ENCODE measurements at regions not wholly inside any gene's neighbourhood (a gene's known extent, or its start where the extent isn't known, plus 50 kb on each side); places are given as distances from the start of the nearest gene placed in this dataset.

DNA sequence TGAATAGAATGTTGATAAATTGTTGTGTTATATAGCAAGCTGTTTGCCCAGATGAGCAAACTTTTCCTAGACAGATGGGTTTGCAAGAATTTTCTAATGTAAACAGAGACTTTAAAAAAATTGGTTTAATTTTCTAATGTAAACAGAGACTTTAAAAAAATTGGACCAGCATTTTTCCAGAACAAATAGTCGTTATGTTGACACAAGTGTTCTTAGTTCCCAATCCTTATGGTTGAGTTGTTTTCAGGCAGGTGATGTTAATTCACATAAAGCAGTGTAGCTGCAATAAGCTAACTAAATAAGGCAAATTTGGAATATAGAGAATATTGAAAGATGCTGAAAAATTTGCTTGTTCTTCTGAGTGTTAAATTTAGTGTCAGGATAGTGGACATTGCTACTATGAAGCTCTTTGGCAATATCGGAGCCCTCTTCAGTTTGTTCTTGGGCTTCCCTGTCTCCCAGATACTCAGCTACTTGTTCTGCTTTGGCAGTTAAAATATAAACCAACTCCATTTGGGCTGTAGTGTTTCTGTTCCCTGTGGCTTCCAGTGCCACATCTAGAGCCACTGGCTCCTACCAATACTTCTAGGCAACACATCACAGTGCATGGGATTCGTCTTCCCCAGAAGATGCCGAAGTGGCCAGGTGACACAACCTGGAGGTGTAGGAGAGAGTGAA, 105.7 kb downstream of the DYNAP start:
- no peak for DNase-seq
- POLR2A ChIA-PET: no interaction called here

DNA sequence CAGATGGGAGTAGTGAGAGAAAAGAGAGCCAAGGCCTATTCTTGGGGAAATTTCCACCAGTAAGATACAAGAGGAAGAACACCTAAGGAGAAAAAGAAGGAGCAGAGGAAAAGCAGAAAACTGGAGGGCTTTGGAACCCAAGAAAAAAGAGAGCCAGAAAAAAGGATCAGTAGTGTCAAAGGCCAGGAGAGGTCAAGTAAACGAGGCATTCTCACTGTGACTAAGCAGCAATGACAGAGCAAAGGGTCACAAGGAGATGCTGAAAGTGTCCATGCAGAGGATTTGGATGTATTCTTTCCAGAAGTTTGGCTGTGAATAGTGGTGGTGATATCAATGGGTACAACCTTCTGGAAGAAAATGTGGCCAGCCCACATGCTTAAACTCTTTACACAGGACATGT, 109.5 kb downstream of the DYNAP start:
- H3K36me3 Mint-ChIP-seq: no peaks in the 10 kb centered on the region
- peaks cover 0 to 8% of the 10 kb centered on the region in 2 donors for H3K27me3 Mint-ChIP-seq
- POLR2A ChIA-PET: no interaction called here
- Histone ChIP-seq H3K4me3 (ENCODE audit: control insufficient read depth in 1 of 2, extremely low read depth in 1 of 2, low read length in 1 of 2) (no peak overlapping the region), H3K27ac (ENCODE audit: low read length) (no peak overlapping the region), H3K27me3 (replicated peaks in 1 of 2; ENCODE audit: control insufficient read depth in 2 of 2, extremely low read depth in 1 of 2, insufficient read depth in 2 of 2, low read length in 1 of 2) (no peaks in the 10 kb centered on the region), H3K4me1 (ENCODE audit: control insufficient read depth in 1 of 2, extremely low read depth in 1 of 2, insufficient read depth in 2 of 2, low read length in 2 of 2) (no peaks in the 10 kb centered on the region), H3K9me3 (no peaks in the 10 kb centered on the region), H3K36me3 (ENCODE audit: control insufficient read depth in 2 of 2, extremely low read depth in 1 of 2, insufficient read depth in 1 of 2, low read length in 1 of 2) (no peaks in the 10 kb centered on the region)
- 50% methylated on average over 1 of the region's 1 CpG for WGBS (ENCODE audit: insufficient coverage)
- H3K4me3 Mint-ChIP-seq: no peak overlapping the region
- H3K4me1 Mint-ChIP-seq: no peaks in the 10 kb centered on the region
- H3K9me3 Mint-ChIP-seq: no peaks in the 10 kb centered on the region
- H3K27ac Mint-ChIP-seq: no peak overlapping the region
- CTCF ChIA-PET: no interaction called here
- ATAC-seq (replicated peaks in 1 of 4): no peak
- DNase-seq: no peak

More for the DNA sequence above, 105.7 kb downstream of the DYNAP start:
- no peak for ATAC-seq (replicated peaks in 1 of 4)
- no CpG with 5 or more reads among the region's 4 CpGs for WGBS (ENCODE audit: insufficient coverage)
- H3K36me3 Mint-ChIP-seq: no peaks in the 10 kb centered on the region
- H3K4me3 Mint-ChIP-seq: no peak overlapping the region
- Histone ChIP-seq H3K27ac (ENCODE audit: low read length) (no peak overlapping the region), H3K4me1 (ENCODE audit: control insufficient read depth in 1 of 2, extremely low read depth in 1 of 2, insufficient read depth in 2 of 2, low read length in 2 of 2) (no peaks in the 10 kb centered on the region), H3K9me3 (no peaks in the 10 kb centered on the region), H3K4me3 (ENCODE audit: control insufficient read depth in 1 of 2, extremely low read depth in 1 of 2, low read length in 1 of 2) (no peak overlapping the region), H3K27me3 (replicated peaks in 1 of 2; ENCODE audit: control insufficient read depth in 2 of 2, extremely low read depth in 1 of 2, insufficient read depth in 2 of 2, low read length in 1 of 2) (no peaks in the 10 kb centered on the region), H3K36me3 (ENCODE audit: control insufficient read depth in 2 of 2, extremely low read depth in 1 of 2, insufficient read depth in 1 of 2, low read length in 1 of 2) (no peaks in the 10 kb centered on the region)
- CTCF ChIA-PET: no interaction called here
- no peaks in the 10 kb centered on the region for H3K4me1 Mint-ChIP-seq
- peaks cover 0 to 3% (median 0%) of the 10 kb centered on the region in 3 donors for H3K9me3 Mint-ChIP-seq
- H3K27ac Mint-ChIP-seq: no peak overlapping the region
- H3K27me3 Mint-ChIP-seq: peaks cover 0 to 14% of the 10 kb centered on the region in 2 donors

DNA sequence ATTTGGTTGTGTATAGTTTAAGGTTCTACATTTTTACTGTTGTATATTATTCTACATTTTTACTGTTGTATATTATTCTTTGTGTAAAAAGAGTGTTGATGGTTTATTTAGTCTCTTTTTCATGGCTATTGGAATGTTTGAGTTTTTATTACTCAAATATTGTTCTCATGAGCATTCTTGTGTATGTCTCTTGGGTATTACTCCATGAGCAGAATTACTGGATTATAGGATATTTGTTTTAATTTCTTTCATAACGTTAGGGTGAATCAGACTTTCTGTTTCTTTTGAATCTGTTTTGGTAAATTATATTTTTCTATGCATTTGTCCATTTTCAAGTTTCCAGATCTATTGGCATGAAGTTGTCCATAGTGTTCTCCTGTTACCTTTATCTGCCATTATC, 111.6 kb downstream of the DYNAP start:
- no peaks in the 10 kb centered on the region for H3K4me1 ChIP-seq (ENCODE audit: control insufficient read depth in 1 of 2, extremely low read depth in 1 of 2, insufficient read depth in 2 of 2, low read length in 2 of 2)
- ChIA-PET CTCF (no interaction called here), POLR2A (no interaction called here)
- H3K4me3 ChIP-seq (ENCODE audit: control insufficient read depth in 1 of 2, extremely low read depth in 1 of 2, low read length in 1 of 2): no peak overlapping the region
- H3K36me3 ChIP-seq (ENCODE audit: control insufficient read depth in 2 of 2, extremely low read depth in 1 of 2, insufficient read depth in 1 of 2, low read length in 1 of 2): no peaks in the 10 kb centered on the region
- no peaks in the 10 kb centered on the region for H3K9me3 ChIP-seq
- ATAC-seq (replicated peaks in 1 of 4): no peak
- Mint-ChIP-seq H3K27ac (no peak overlapping the region), H3K4me3 (no peak overlapping the region), H3K4me1 (no peaks in the 10 kb centered on the region), H3K27me3 (peaks cover 1% of the 10 kb centered on the region in 2 donors), H3K36me3 (no peaks in the 10 kb centered on the region), H3K9me3 (peaks cover 0 to 2% (median 0%) of the 10 kb centered on the region in 3 donors)
- DNase-seq: no peak
- no CpG with 5 or more reads among the region's 1 CpG for WGBS (ENCODE audit: insufficient coverage)
- no peaks in the 10 kb centered on the region for H3K27me3 ChIP-seq (replicated peaks in 1 of 2; ENCODE audit: control insufficient read depth in 2 of 2, extremely low read depth in 1 of 2, insufficient read depth in 2 of 2, low read length in 1 of 2)
- H3K27ac ChIP-seq (ENCODE audit: low read length): no peak overlapping the region

DNA sequence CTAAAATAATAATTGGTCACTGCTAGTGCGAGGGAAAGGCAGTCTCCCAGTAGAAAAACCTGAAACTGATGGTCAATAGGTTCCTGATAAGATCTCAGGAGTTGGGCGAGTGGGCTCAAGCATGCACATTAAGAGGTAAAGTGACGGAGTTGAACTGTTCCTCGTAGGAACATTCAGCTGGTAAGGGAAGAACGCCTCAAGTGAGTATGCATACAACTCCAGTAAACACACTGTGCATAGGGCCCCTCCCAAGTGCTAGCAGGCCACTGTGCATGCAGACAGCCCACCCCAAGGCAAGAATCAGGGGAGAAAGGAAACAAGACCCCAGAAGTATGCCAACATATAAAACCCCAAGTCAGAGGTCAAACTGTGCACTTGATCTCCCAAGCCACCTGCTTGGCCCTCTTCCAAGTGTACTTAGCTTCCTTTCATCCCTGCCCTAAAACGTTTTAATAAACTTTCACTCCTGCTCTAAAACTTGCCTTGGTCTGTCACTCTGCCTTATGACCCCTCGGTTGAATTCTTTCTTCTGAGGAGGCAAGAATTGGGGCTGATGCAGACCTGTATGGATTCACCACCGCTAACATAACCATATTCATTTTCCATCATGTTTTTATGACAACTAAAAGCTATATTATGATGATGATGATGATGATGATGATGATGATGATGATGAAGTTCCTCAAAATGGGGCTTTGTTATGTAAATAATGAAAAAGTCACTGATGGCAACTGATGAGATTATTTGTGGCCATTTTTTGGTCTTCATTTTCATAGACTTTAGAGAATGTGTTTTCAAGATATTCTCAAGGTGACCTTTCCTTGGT, 118.0 kb upstream of the RAB27B start:
- ChIA-PET POLR2A (no interaction called here), CTCF (no interaction called here)
- DNase-seq (no peak), ATAC-seq (replicated peaks in 1 of 4) (no peak)
- Mint-ChIP-seq H3K4me3 (no peak overlapping the region), H3K36me3 (no peaks in the 10 kb centered on the region), H3K9me3 (peaks cover 0 to 4% (median 0%) of the 10 kb centered on the region in 3 donors), H3K27ac (no peak overlapping the region), H3K27me3 (peaks cover 2 to 3% of the 10 kb centered on the region in 2 donors), H3K4me1 (peaks cover 24 to 32% (median 28%) of the 10 kb centered on the region in 3 donors)
- H3K27me3 ChIP-seq (replicated peaks in 1 of 2; ENCODE audit: control insufficient read depth in 2 of 2, extremely low read depth in 1 of 2, insufficient read depth in 2 of 2, low read length in 1 of 2): no peaks in the 10 kb centered on the region
- no peaks in the 10 kb centered on the region for H3K9me3 ChIP-seq
- peaks cover 7 to 18% of the 10 kb centered on the region in 2 experiments for H3K4me1 ChIP-seq (ENCODE audit: control insufficient read depth in 1 of 2, extremely low read depth in 1 of 2, insufficient read depth in 2 of 2, low read length in 2 of 2)
- 43% methylated on average over 3 of the region's 8 CpGs for WGBS (ENCODE audit: insufficient coverage)
- no peak overlapping the region for H3K4me3 ChIP-seq (ENCODE audit: control insufficient read depth in 1 of 2, extremely low read depth in 1 of 2, low read length in 1 of 2)
- H3K27ac ChIP-seq (ENCODE audit: low read length): no peak overlapping the region
- H3K36me3 ChIP-seq (ENCODE audit: control insufficient read depth in 2 of 2, extremely low read depth in 1 of 2, insufficient read depth in 1 of 2, low read length in 1 of 2): no peaks in the 10 kb centered on the region

DNA sequence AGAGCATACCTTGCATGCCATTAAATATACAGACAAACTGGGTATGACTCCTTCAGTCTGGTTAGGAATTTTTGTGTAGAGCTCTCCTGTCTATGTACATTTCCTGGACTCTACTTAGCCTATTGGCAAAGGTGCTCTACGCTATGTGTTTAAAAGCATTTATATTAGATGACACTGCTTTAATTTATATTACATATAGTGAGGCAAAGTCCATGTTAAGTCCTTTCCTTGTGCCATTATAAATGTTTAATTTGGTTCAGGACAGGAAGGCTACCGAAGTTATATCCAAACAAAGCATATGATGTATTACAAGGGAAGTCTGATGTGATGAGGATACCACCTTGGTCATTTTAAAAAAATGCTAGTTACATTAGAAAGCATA, 117.4 kb upstream of the RAB27B start:
- H3K9me3 Mint-ChIP-seq: peaks cover 0 to 4% (median 0%) of the 10 kb centered on the region in 3 donors
- DNase-seq (no peak), ATAC-seq (replicated peaks in 1 of 4) (no peak)
- CTCF ChIA-PET: no interaction called here
- H3K4me1 Mint-ChIP-seq: peaks cover 28 to 38% (median 30%) of the 10 kb centered on the region in 3 donors
- WGBS (ENCODE audit: insufficient coverage): no CpG with 5 or more reads among the region's 2 CpGs
- Histone ChIP-seq H3K9me3 (no peaks in the 10 kb centered on the region), H3K27me3 (replicated peaks in 1 of 2; ENCODE audit: control insufficient read depth in 2 of 2, extremely low read depth in 1 of 2, insufficient read depth in 2 of 2, low read length in 1 of 2) (no peaks in the 10 kb centered on the region), H3K4me3 (ENCODE audit: control insufficient read depth in 1 of 2, extremely low read depth in 1 of 2, low read length in 1 of 2) (no peak overlapping the region), H3K36me3 (ENCODE audit: control insufficient read depth in 2 of 2, extremely low read depth in 1 of 2, insufficient read depth in 1 of 2, low read length in 1 of 2) (no peaks in the 10 kb centered on the region), H3K27ac (ENCODE audit: low read length) (no peak overlapping the region), H3K4me1 (ENCODE audit: control insufficient read depth in 1 of 2, extremely low read depth in 1 of 2, insufficient read depth in 2 of 2, low read length in 2 of 2) (peaks cover 7 to 18% of the 10 kb centered on the region in 2 experiments)
- H3K27me3 Mint-ChIP-seq: peaks cover 2 to 7% of the 10 kb centered on the region in 2 donors
- no peak overlapping the region for H3K4me3 Mint-ChIP-seq
- H3K36me3 Mint-ChIP-seq: no peaks in the 10 kb centered on the region
- no peak overlapping the region for H3K27ac Mint-ChIP-seq
- POLR2A ChIA-PET: no interaction called here

DNA sequence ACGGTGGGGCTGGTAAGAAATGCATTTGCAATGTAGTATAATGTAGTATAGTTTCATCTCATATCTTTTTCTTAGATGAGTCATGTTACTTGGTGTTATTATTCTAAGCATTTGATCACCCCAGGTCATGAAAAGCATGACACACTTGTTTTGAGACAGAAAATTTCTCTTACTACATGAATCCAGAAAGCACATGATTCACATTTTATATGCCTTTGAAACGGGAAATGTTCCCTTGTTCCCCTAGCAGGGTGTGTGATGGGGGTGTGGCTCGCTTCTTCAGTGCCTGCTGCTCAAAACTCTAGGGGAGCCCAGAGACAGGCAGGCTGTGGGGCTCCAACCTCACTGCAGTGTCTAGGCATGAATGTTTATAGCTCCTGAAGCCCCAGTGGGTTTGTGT, 116.0 kb upstream of the RAB27B start:
- Histone ChIP-seq H3K4me1 (ENCODE audit: control insufficient read depth in 1 of 2, extremely low read depth in 1 of 2, insufficient read depth in 2 of 2, low read length in 2 of 2) (peaks cover 7 to 18% of the 10 kb centered on the region in 2 experiments), H3K4me3 (ENCODE audit: control insufficient read depth in 1 of 2, extremely low read depth in 1 of 2, low read length in 1 of 2) (no peak overlapping the region), H3K27ac (ENCODE audit: low read length) (no peak overlapping the region), H3K9me3 (no peaks in the 10 kb centered on the region), H3K36me3 (ENCODE audit: control insufficient read depth in 2 of 2, extremely low read depth in 1 of 2, insufficient read depth in 1 of 2, low read length in 1 of 2) (no peaks in the 10 kb centered on the region), H3K27me3 (replicated peaks in 1 of 2; ENCODE audit: control insufficient read depth in 2 of 2, extremely low read depth in 1 of 2, insufficient read depth in 2 of 2, low read length in 1 of 2) (no peaks in the 10 kb centered on the region)
- Mint-ChIP-seq H3K4me3 (no peak overlapping the region), H3K36me3 (no peaks in the 10 kb centered on the region), H3K4me1 (peaks cover 29 to 44% (median 38%) of the 10 kb centered on the region in 3 donors), H3K27ac (no peak overlapping the region), H3K9me3 (peaks cover 0 to 4% (median 0%) of the 10 kb centered on the region in 3 donors), H3K27me3 (peaks cover 2 to 7% of the 10 kb centered on the region in 2 donors)
- WGBS (ENCODE audit: insufficient coverage): no CpG with 5 or more reads among the region's 3 CpGs
- no peak for DNase-seq
- CTCF ChIA-PET: no interaction called here
- no peak for ATAC-seq (replicated peaks in 1 of 4)
- POLR2A ChIA-PET: no interaction called here

Measured in T-cell (primary cell).